ENCODE measurements at regions not wholly inside any gene's neighbourhood (a gene's known extent, or its start where the extent isn't known, plus 50 kb on each side); places are given as distances from the start of the nearest gene placed in this dataset.

- Histone ChIP-seq H3K4me1 (ENCODE audit: control insufficient read depth in 2 of 2, insufficient read depth in 1 of 2, low read depth in 1 of 2, low read length in 2 of 2) (peaks cover 0 to 5% of the 10 kb centered on the region in 2 donors), H3K4me3 (ENCODE audit: low read length in 2 of 2) (no peak overlapping the region), H2BK5ac (ENCODE audit: low read length) (no peak overlapping the region), H2BK12ac (ENCODE audit: low read length) (no peak overlapping the region), H3K27me3 (ENCODE audit: control insufficient read depth in 3 of 3, insufficient read depth in 3 of 3, low read depth in 1 of 3, low read length in 3 of 3) (no peaks in the 10 kb centered on the region), H3K4me2 (ENCODE audit: insufficient read depth, low read length, poor library complexity, severe bottlenecking) (no peak overlapping the region), H2BK120ac (ENCODE audit: low read depth, low read length) (no peak overlapping the region), H3K4ac (ENCODE audit: low read length) (no peak overlapping the region), H3K36me3 (replicated peaks in 1 of 2; ENCODE audit: control insufficient read depth in 2 of 2, insufficient read depth in 2 of 2, low read length in 2 of 2) (no peaks in the 10 kb centered on the region), H3K14ac (ENCODE audit: low read length) (no peak overlapping the region), H3K18ac (ENCODE audit: low read length) (no peak overlapping the region), H3K23ac (ENCODE audit: low read depth, low read length, poor library complexity) (no peak overlapping the region), H2BK15ac (ENCODE audit: low read length) (no peak overlapping the region), H2AFZ (ENCODE audit: low read length) (no peak overlapping the region), H3K9me3 (replicated peaks in 1 of 2; ENCODE audit: control insufficient read depth in 2 of 2, insufficient read depth in 1 of 2, low read depth in 1 of 2, low read length in 2 of 2) (peaks cover 0 to 3% of the 10 kb centered on the region in 2 donors), H4K8ac (ENCODE audit: low read depth, low read length) (no peak overlapping the region), H2AK5ac (ENCODE audit: low read depth, low read length) (no peak overlapping the region), H3K9ac (ENCODE audit: low read depth, low read length, poor library complexity) (no peak overlapping the region), H3K79me1 (ENCODE audit: low read depth, low read length) (no peaks in the 10 kb centered on the region), H3K27ac (replicated peaks; ENCODE audit: low read length) (no peak overlapping the region), H4K91ac (ENCODE audit: low read depth, low read length, poor library complexity) (no peak overlapping the region)
- no CpG with 5 or more reads among the region's 3 CpGs for WGBS, 2 donors (ENCODE audit: extremely low coverage in 2 of 2, insufficient read length in 2 of 2, insufficient replicate concordance in 1 of 2)
- no peak for DNase-seq (ENCODE audit: low spot score)
Observed at GRCh38 chr16:9533042-9533441, 441.6 kb downstream of the HAPSTR1 start.

DNA sequence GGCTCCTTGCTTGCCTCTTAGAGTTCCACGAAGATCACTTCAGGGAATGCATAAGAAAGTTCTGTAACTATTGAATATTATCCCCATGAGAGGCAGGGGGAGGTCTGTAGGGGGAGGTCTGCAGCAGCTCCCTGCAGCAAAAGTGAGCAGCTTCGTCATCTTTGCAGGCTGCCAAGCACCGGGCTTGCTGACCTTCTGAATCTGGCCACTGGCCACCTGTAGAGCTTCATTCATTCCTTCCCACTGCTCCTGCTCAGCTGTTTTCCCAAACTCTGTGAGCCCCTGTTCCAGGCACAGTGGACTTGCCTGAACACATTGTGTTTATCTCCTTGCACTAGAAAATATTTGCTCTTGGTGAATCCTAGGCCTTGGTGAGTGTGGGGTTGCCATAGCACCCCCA is 443.3 kb downstream of the HAPSTR1 start:
- Histone ChIP-seq H4K91ac (ENCODE audit: low read depth, low read length, poor library complexity) (no peak overlapping the region), H3K79me1 (ENCODE audit: low read depth, low read length) (no peaks in the 10 kb centered on the region), H3K4me2 (ENCODE audit: insufficient read depth, low read length, poor library complexity, severe bottlenecking) (no peak overlapping the region), H3K23ac (ENCODE audit: low read depth, low read length, poor library complexity) (no peak overlapping the region), H2BK5ac (ENCODE audit: low read length) (no peak overlapping the region), H3K4me3 (ENCODE audit: low read length in 2 of 2) (no peak overlapping the region), H2AFZ (ENCODE audit: low read length) (no peak overlapping the region), H3K36me3 (replicated peaks in 1 of 2; ENCODE audit: control insufficient read depth in 2 of 2, insufficient read depth in 2 of 2, low read length in 2 of 2) (no peaks in the 10 kb centered on the region), H3K27ac (replicated peaks; ENCODE audit: low read length) (no peak overlapping the region), H4K8ac (ENCODE audit: low read depth, low read length) (no peak overlapping the region), H2BK12ac (ENCODE audit: low read length) (no peak overlapping the region), H3K14ac (ENCODE audit: low read length) (no peak overlapping the region), H3K9ac (ENCODE audit: low read depth, low read length, poor library complexity) (no peak overlapping the region), H2BK15ac (ENCODE audit: low read length) (no peak overlapping the region), H3K4ac (ENCODE audit: low read length) (no peak overlapping the region), H2BK120ac (ENCODE audit: low read depth, low read length) (no peak overlapping the region), H3K18ac (ENCODE audit: low read length) (no peak overlapping the region), H3K27me3 (ENCODE audit: control insufficient read depth in 3 of 3, insufficient read depth in 3 of 3, low read depth in 1 of 3, low read length in 3 of 3) (no peaks in the 10 kb centered on the region), H3K4me1 (ENCODE audit: control insufficient read depth in 2 of 2, insufficient read depth in 1 of 2, low read depth in 1 of 2, low read length in 2 of 2) (no peaks in the 10 kb centered on the region), H2AK5ac (ENCODE audit: low read depth, low read length) (no peak overlapping the region), H3K9me3 (replicated peaks in 1 of 2; ENCODE audit: control insufficient read depth in 2 of 2, insufficient read depth in 1 of 2, low read depth in 1 of 2, low read length in 2 of 2) (peaks cover 0 to 5% of the 10 kb centered on the region in 2 donors)
- no CpG with 5 or more reads among the region's 3 CpGs for WGBS, 2 donors (ENCODE audit: extremely low coverage in 2 of 2, insufficient read length in 2 of 2, insufficient replicate concordance in 1 of 2)
- DNase-seq (ENCODE audit: low spot score): no peak

DNA sequence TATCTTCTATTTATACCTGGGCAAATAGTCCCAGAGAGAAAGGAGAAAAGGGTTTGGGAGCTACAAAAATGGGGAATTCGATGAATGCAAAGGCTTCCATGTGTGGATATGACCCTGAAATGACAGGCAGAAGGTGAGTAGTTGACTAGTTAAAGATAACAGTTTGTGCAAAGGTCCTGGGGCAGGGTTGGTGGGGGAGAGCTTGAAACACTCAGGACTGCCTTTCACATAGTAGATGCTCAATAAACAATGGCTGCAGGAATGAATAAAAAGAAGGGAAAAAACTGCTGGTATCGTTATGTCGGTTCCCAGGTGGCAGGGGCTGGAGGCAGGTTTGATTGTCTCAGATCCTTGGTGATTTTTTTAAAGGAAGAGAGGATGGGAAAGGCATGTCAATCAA is 445.5 kb downstream of the HAPSTR1 start:
- Histone ChIP-seq H3K4me3 (ENCODE audit: low read length in 2 of 2) (no peak overlapping the region), H2BK5ac (ENCODE audit: low read length) (no peak overlapping the region), H3K36me3 (replicated peaks in 1 of 2; ENCODE audit: control insufficient read depth in 2 of 2, insufficient read depth in 2 of 2, low read length in 2 of 2) (no peaks in the 10 kb centered on the region), H3K18ac (ENCODE audit: low read length) (no peak overlapping the region), H2AFZ (ENCODE audit: low read length) (no peak overlapping the region), H3K9ac (ENCODE audit: low read depth, low read length, poor library complexity) (no peak overlapping the region), H3K23ac (ENCODE audit: low read depth, low read length, poor library complexity) (no peak overlapping the region), H3K4me1 (ENCODE audit: control insufficient read depth in 2 of 2, insufficient read depth in 1 of 2, low read depth in 1 of 2, low read length in 2 of 2) (no peaks in the 10 kb centered on the region), H3K27ac (replicated peaks; ENCODE audit: low read length) (no peak overlapping the region), H3K14ac (ENCODE audit: low read length) (no peak overlapping the region), H4K8ac (ENCODE audit: low read depth, low read length) (no peak overlapping the region), H2AK5ac (ENCODE audit: low read depth, low read length) (no peak overlapping the region), H3K4ac (ENCODE audit: low read length) (no peak overlapping the region), H3K4me2 (ENCODE audit: insufficient read depth, low read length, poor library complexity, severe bottlenecking) (no peak overlapping the region), H3K9me3 (replicated peaks in 1 of 2; ENCODE audit: control insufficient read depth in 2 of 2, insufficient read depth in 1 of 2, low read depth in 1 of 2, low read length in 2 of 2) (peaks cover 0 to 5% of the 10 kb centered on the region in 2 donors), H3K27me3 (ENCODE audit: control insufficient read depth in 3 of 3, insufficient read depth in 3 of 3, low read depth in 1 of 3, low read length in 3 of 3) (no peaks in the 10 kb centered on the region), H2BK12ac (ENCODE audit: low read length) (no peak overlapping the region), H2BK120ac (ENCODE audit: low read depth, low read length) (no peak overlapping the region), H2BK15ac (ENCODE audit: low read length) (no peak overlapping the region), H4K91ac (ENCODE audit: low read depth, low read length, poor library complexity) (no peak overlapping the region), H3K79me1 (ENCODE audit: low read depth, low read length) (no peaks in the 10 kb centered on the region)
- WGBS, 2 donors (ENCODE audit: extremely low coverage in 2 of 2, insufficient read length in 2 of 2, insufficient replicate concordance in 1 of 2): no CpG with 5 or more reads among the region's 3 CpGs
- no peak for DNase-seq (ENCODE audit: low spot score)

- H3K27me3 ChIP-seq (ENCODE audit: control insufficient read depth in 3 of 3, insufficient read depth in 3 of 3, low read depth in 1 of 3, low read length in 3 of 3): no peaks in the 10 kb centered on the region
Observed at GRCh38 chr16:9539346-9539745, 447.9 kb downstream of the HAPSTR1 start.

More at GRCh38 chr16:9539346-9539745, 447.9 kb downstream of the HAPSTR1 start:
- H3K23ac ChIP-seq (ENCODE audit: low read depth, low read length, poor library complexity): no peak overlapping the region
- no peak overlapping the region for H2AFZ ChIP-seq (ENCODE audit: low read length)
- no peaks in the 10 kb centered on the region for H3K79me1 ChIP-seq (ENCODE audit: low read depth, low read length)
- H3K9ac ChIP-seq (ENCODE audit: low read depth, low read length, poor library complexity): no peak overlapping the region
- no peak overlapping the region for H2BK5ac ChIP-seq (ENCODE audit: low read length)
- no peak overlapping the region for H3K18ac ChIP-seq (ENCODE audit: low read length)
- H2BK15ac ChIP-seq (ENCODE audit: low read length): no peak overlapping the region
- H3K4me2 ChIP-seq (ENCODE audit: insufficient read depth, low read length, poor library complexity, severe bottlenecking): no peak overlapping the region
- peaks cover 0 to 2% of the 10 kb centered on the region in 2 donors for H3K9me3 ChIP-seq (replicated peaks in 1 of 2; ENCODE audit: control insufficient read depth in 2 of 2, insufficient read depth in 1 of 2, low read depth in 1 of 2, low read length in 2 of 2)
- no peak overlapping the region for H4K91ac ChIP-seq (ENCODE audit: low read depth, low read length, poor library complexity)
- H2BK120ac ChIP-seq (ENCODE audit: low read depth, low read length): no peak overlapping the region
- no peaks in the 10 kb centered on the region for H3K4me1 ChIP-seq (ENCODE audit: control insufficient read depth in 2 of 2, insufficient read depth in 1 of 2, low read depth in 1 of 2, low read length in 2 of 2)
- H2AK5ac ChIP-seq (ENCODE audit: low read depth, low read length): no peak overlapping the region
- WGBS, 2 donors (ENCODE audit: extremely low coverage in 2 of 2, insufficient read length in 2 of 2, insufficient replicate concordance in 1 of 2): no CpG with 5 or more reads among the region's 1 CpG
- H3K36me3 ChIP-seq (replicated peaks in 1 of 2; ENCODE audit: control insufficient read depth in 2 of 2, insufficient read depth in 2 of 2, low read length in 2 of 2): no peaks in the 10 kb centered on the region
- no peak overlapping the region for H3K27ac ChIP-seq (replicated peaks; ENCODE audit: low read length)
- DNase-seq (ENCODE audit: low spot score): no peak
- H3K14ac ChIP-seq (ENCODE audit: low read length): no peak overlapping the region
- no peak overlapping the region for H4K8ac ChIP-seq (ENCODE audit: low read depth, low read length)
- no peak overlapping the region for H3K4ac ChIP-seq (ENCODE audit: low read length)
- H3K4me3 ChIP-seq (ENCODE audit: low read length in 2 of 2): no peak overlapping the region
- H2BK12ac ChIP-seq (ENCODE audit: low read length): no peak overlapping the region

Measured in neuronal stem cell (in vitro differentiated cells).